ENCODE measurements at regions not wholly inside any gene's neighbourhood (a gene's known extent, or its start where the extent isn't known, plus 50 kb on each side); places are given as distances from the start of the nearest gene placed in this dataset.

GRCh38 chr2:43084699-43085091, 141.7 kb downstream of the ZFP36L2 start:
- TF ChIP-seq CTCF (IDR thresholded peaks at IDR 0.05; ENCODE audit: unreplicated experiment), result no peak
- Mint-ChIP-seq H3K9me3 (ENCODE audit: low read depth, unreplicated experiment) (no peaks in the 10 kb centered on the region), H3K27ac (ENCODE audit: unreplicated experiment) (no peak overlapping the region), H3K27me3 (ENCODE audit: unreplicated experiment) (no peaks in the 10 kb centered on the region), H3K4me3 (ENCODE audit: low read depth, unreplicated experiment) (no peak overlapping the region), H3K4me1 (ENCODE audit: low read depth, unreplicated experiment) (peaks cover 58% of the 10 kb centered on the region), H3K36me3 (ENCODE audit: insufficient read depth, unreplicated experiment) (no peaks in the 10 kb centered on the region)
- BruUV-seq (replicated peaks), result no TSS peak
- intact Hi-C loops (cut with micrococcal nuclease; ENCODE audit: unreplicated experiment), result no loop called here
- no peak for DNase-seq
- CTCF ChIA-PET, result no interaction called here

- Mint-ChIP-seq H3K36me3 (ENCODE audit: insufficient read depth, unreplicated experiment) (no peaks in the 10 kb centered on the region), H3K27me3 (ENCODE audit: unreplicated experiment) (no peaks in the 10 kb centered on the region), H3K4me3 (ENCODE audit: low read depth, unreplicated experiment) (no peak overlapping the region), H3K4me1 (ENCODE audit: low read depth, unreplicated experiment) (peaks cover 58% of the 10 kb centered on the region), H3K9me3 (ENCODE audit: low read depth, unreplicated experiment) (no peaks in the 10 kb centered on the region), H3K27ac (ENCODE audit: unreplicated experiment) (no peak overlapping the region)
- CTCF ChIA-PET, result no interaction called here
- intact Hi-C loops (cut with micrococcal nuclease; ENCODE audit: unreplicated experiment), result no loop called here
- no peak for TF ChIP-seq CTCF (IDR thresholded peaks at IDR 0.05; ENCODE audit: unreplicated experiment)
- DNase-seq, result no peak
- BruUV-seq (replicated peaks), result no TSS peak
Observed at GRCh38 chr2:43083710-43084698, 142.4 kb downstream of the ZFP36L2 start.

- Mint-ChIP-seq H3K36me3 (ENCODE audit: insufficient read depth, unreplicated experiment) (no peaks in the 10 kb centered on the region), H3K27me3 (ENCODE audit: unreplicated experiment) (no peaks in the 10 kb centered on the region), H3K4me1 (ENCODE audit: low read depth, unreplicated experiment) (peaks cover 51% of the 10 kb centered on the region), H3K4me3 (ENCODE audit: low read depth, unreplicated experiment) (no peak overlapping the region), H3K27ac (ENCODE audit: unreplicated experiment) (no peak overlapping the region), H3K9me3 (ENCODE audit: low read depth, unreplicated experiment) (no peaks in the 10 kb centered on the region)
- no TSS peak for BruUV-seq (replicated peaks)
- intact Hi-C loops (cut with micrococcal nuclease; ENCODE audit: unreplicated experiment), result no loop called here
- CTCF ChIA-PET, result no interaction called here
- no peak for TF ChIP-seq CTCF (IDR thresholded peaks at IDR 0.05; ENCODE audit: unreplicated experiment)
- DNase-seq, result no peak
Observed at GRCh38 chr2:43082903-43083677, 143.3 kb downstream of the ZFP36L2 start.

- Mint-ChIP-seq H3K4me1 (ENCODE audit: low read depth, unreplicated experiment) (peaks cover 48% of the 10 kb centered on the region), H3K4me3 (ENCODE audit: low read depth, unreplicated experiment) (no peak overlapping the region), H3K9me3 (ENCODE audit: low read depth, unreplicated experiment) (no peaks in the 10 kb centered on the region), H3K27me3 (ENCODE audit: unreplicated experiment) (no peaks in the 10 kb centered on the region), H3K36me3 (ENCODE audit: insufficient read depth, unreplicated experiment) (no peaks in the 10 kb centered on the region), H3K27ac (ENCODE audit: unreplicated experiment) (no peak overlapping the region)
- CTCF ChIA-PET, result no interaction called here
- no TSS peak for BruUV-seq (replicated peaks)
- no peak for TF ChIP-seq CTCF (IDR thresholded peaks at IDR 0.05; ENCODE audit: unreplicated experiment)
- intact Hi-C loops (cut with micrococcal nuclease; ENCODE audit: unreplicated experiment), result no loop called here
- no peak for DNase-seq
Observed at GRCh38 chr2:43082111-43082894, 144.1 kb downstream of the ZFP36L2 start.

Data from Calu3 (cell line).